Right ventricle myocardium superior (tissue), 1 donor: ENCODE measurements at regions not wholly inside any gene's neighbourhood (a gene's known extent, or its start where the extent isn't known, plus 50 kb on each side); places are given as distances from the start of the nearest gene placed in this dataset.

Source experiments
- ATAC-seq: fragments of 200-7000 bp; cut with Tn5 transposase; one replicate; pipeline ENCODE4 v1.9.1; 2020; ENCODE audit warnings: mild to moderate bottlenecking; ENCODE audit not compliant: poor library complexity
- DNase-seq: peaks from one replicate; pipeline ENCODE4 v3.0.0-alpha.2; 2020
- intact Hi-C: fragments of 100-400 bp; cut with DNase I; formaldehyde crosslinking; loops from one replicate; pipeline ENCODE4 v1.11.2; 2022
- donor health status: DM: no; HTN: yes; CAD: no; lungs with severe emphysema.

DNA sequence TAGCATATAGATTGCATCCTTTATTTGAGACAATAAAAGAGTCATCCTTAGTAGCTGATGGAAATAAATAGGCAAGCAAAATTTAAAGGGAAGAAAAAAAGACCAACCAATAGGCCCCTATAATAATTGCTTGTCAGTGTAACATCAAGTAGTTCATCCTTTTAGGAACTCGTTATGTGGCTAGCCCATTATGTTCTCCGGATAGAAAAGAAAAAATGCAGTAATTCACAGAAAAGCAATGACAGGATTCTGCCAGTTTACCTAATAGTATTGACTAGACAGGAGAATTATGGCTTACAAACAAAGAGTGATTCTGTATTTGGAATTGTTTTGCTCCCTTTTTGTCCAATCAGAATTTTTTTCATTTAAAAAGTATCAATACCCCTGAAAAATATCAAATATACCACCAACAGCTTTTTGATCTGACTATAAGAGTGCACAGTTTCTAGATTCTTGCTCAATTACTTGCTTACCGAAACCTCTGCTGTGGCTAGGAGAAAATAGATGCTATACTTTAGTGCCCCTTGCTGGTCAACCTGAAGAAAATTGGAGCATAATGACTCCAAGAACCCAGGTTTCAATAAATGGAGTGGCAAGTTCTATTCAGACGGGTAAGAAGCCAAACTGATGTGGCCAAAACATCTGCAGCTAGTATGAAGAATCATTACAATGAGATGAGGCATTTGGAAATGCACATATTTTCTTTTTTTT, 91.5 kb upstream of the SASH1 start:
- intact Hi-C loops, result loop anchor here (5.0 to 10.0 kb wide), 2 partner anchors 69 to 214 kb away; no protein-coding TSS in a partner anchor
- no peak for DNase-seq
- ATAC-seq, result peak; percentile 83

DNA sequence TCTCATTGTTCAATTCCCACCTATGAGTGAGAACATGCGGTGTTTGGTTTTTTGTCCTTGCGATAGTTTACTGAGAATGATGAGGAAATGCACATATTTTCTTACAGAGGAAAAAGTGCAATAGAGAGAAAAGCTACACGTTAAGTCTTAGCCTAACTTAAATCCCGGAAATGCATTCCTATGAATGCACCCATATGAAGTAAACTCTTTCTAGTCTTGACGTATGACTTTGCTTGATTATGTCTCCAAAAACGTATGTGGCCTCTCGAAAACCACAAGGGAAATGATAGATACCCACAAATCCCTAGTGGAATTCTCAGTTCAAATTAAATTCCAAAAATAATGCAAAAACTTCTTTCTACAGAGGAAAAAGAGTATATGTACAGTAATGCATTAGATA, 90.7 kb upstream of the SASH1 start:
- intact Hi-C loops, result loop anchor here (5.0 to 10.0 kb wide), 2 partner anchors 70 to 213 kb away; no protein-coding TSS in a partner anchor
- DNase-seq (no peak), ATAC-seq (no peak)

DNA sequence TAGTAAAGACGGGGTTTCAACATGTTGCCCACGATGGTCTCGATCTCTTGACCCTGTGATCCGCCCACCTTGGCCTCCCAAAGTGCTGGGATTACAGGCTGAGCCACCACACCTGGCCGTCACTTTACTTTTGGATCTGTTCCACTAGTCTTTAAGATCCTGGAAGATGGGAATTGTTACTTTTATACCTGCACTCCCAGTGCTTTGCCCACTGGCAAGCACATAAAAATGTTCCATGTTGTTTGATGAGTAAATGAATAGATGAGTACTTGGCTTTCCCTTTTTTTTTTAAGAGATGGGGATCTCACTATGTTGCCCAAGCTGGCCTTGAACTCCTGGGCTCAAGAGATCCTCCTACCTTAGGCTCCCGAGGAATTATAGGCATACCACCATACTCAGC, 84.8 kb upstream of the SASH1 start:
- ATAC-seq (no peak), DNase-seq (no peak)
- intact Hi-C loops, result loop anchor here (10.0 kb wide), 1 partner anchor 207 kb away; no protein-coding TSS in a partner anchor

DNA sequence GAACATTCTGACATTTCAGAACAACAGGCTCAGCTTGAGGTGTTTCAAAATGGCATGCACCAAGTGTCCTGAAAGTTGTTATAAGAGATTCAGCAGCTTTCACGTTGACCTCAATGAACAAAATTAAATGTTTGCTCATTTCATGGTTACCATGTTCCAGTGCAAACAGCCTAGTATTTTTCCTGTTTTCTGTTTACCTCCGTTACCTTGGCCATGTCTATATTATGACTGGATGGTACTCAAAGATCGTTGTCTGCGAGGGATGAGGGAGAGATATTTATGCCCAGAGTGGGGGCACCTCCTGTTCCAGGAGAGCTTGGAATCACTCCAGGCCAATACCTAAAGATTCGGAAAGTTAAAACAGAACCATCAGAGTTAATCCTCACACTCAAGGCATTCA, 83.8 kb upstream of the SASH1 start:
- ATAC-seq (no peak), DNase-seq (no peak)
- intact Hi-C loops, result loop anchor here (10.0 kb wide), 1 partner anchor 206 kb away; no protein-coding TSS in a partner anchor

DNA sequence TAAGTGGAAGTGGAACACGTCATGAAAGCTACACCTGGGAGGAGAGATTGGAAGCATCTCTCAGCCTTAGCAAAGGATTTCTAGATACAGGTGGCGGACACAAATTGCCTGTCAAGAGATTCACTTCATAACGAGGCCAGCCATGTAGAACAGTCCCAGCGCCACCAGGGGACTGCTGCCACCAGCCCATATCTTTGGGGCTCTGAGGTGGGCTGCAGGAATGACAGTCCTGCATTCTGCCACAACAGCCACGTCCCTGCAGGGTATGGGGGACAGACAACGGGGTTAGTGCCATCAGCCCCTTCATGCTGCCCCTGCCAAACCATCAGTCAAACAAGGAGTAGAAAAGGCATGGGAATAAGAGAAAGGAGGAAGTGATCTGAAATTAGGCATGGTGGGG, 81.2 kb upstream of the SASH1 start:
- no peak for ATAC-seq
- intact Hi-C loops, result no loop called here
- no peak for DNase-seq

DNA sequence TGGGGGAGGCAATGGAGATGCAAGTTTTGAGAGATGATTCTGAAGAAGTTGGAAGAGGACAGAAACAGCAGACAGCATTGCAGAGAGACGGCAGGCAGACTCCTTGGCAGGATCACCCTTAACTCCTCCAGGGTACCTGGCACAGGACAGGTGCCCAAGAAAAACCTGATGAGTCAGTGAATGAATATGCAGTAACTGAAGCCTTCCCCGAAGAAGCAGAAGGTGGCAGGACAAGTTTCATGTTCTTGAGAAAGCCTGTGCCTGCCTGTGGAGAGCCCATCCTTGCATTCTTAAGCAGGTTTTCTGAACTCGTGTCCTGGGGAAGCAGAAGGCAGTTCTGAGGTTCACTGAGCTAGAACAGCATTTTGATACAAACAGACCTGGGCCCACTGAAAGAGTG, 79.6 kb upstream of the SASH1 start:
- DNase-seq (no peak), ATAC-seq (no peak)
- intact Hi-C loops, result loop anchor here (2.0 kb wide), 1 partner anchor 36 kb away; no protein-coding TSS in a partner anchor

DNA sequence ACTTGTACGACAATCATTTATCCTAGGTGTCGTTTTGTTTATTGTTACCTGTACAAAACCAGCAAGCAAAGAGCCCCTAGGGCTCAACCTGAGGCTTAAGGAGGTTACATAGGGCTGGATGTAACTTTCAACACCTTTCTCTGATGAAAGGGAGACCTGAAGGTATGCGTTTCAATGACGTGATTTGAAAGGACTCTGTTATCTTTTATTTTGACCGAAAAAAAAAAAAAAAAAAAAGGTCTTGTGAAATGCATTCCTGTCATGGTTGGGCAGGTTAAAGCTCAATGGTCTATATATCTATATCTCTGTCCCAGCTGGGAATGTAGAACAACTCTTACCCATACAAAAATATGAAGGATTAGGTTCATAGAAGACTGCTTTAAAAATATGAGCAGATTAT, 78.7 kb upstream of the SASH1 start:
- intact Hi-C loops, result loop anchor here (2.0 kb wide), 1 partner anchor 37 kb away; no protein-coding TSS in a partner anchor
- no peak for DNase-seq
- ATAC-seq, result no peak

DNA sequence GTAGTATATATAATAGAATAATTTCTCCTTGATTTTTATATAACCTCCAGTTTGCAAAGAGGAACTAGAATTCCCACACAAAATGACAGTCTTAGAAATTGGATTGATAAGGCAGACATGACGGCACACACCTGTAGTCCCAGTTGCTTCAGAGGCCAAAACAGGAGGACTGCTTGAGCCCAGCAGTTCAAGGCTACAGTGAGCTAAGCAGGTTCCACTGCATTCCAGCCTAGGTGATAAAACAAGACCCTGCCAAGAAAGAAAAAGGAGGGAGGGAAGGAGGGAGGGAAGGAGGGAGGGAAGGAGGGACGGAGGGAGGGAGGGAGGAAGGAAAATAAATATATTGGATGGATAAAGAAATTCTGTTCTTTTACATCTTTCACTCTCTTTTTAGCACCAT, 77.6 kb upstream of the SASH1 start:
- intact Hi-C loops, result no loop called here
- no peak for DNase-seq
- no peak for ATAC-seq

DNA sequence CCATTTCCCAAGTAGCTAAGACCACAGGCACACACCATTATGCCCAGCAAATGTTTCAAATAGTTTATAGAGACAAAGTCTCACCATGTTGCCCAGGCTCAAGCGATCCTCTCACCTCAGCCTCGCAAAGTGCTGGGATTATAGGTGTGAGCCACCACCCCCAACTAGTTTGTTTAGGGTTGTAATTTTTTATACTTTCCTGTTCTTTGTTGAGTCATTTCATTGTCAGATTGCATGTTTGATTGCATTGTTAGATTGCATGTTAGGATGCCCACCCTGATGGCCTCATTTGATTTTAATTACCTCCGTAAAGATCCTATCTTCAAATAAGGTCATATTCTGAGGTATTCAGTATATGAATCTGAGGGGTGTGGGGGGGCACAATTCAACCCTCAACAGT, 73.3 kb upstream of the SASH1 start:
- DNase-seq (no peak), ATAC-seq (no peak)
- intact Hi-C loops, result no loop called here

DNA sequence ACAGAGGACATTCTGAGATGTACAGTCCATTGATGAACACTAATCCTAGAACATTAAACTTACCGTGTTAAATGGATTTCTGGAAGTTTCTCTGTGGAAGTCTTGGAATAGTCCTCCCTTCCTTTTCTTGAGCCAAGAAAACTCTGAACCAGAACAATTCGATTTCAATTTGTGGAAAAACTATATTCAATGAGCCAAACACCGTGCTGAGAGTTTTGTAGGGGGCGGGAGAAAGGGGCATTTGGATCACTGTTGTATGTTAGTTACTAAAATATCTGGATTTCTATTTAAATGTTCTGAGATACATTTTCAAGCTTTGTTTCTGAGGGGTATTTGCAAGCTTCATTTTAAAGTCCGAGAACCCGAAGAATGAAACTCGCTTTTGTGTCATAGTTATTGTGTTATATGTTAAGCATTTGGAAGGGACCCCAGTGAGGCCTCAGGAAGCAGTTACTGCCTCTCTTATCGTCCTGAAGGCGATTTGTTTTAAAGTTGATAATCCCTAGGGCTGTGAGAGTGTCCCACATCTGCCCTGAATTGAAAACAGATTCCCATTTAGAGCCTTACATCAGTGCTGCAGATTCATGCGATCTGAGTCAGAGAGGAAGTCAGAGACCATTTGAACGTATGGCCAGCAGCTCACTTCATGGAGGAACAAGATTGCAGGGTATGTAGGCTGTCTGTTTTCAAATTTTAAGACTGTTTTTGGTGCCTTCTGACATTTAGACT, 70.8 kb upstream of the SASH1 start:
- intact Hi-C loops, result no loop called here

DNA sequence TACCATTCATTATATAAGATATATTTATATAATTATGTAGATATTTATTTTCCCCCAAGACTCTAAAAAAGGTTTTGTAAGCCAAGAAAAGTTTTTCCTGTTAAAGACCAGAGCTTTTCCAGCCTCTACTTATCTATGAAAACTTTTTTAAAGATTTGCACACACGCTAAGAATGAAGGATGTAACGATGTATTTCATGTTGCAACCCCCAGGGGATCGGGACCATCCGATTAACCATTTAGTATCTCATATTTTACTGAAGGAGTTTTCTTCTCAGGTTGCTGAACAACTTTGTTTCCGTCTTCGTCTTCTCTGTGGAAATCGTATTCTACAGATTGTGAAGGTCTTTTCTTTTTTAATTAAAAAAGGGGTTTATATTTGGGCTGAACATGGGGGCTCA, 70.0 kb upstream of the SASH1 start:
- ATAC-seq (no peak), DNase-seq (no peak)
- intact Hi-C loops, result no loop called here

More for the DNA sequence above, 70.8 kb upstream of the SASH1 start:
- peak; percentile 46 for ATAC-seq
- no peak for DNase-seq

DNA sequence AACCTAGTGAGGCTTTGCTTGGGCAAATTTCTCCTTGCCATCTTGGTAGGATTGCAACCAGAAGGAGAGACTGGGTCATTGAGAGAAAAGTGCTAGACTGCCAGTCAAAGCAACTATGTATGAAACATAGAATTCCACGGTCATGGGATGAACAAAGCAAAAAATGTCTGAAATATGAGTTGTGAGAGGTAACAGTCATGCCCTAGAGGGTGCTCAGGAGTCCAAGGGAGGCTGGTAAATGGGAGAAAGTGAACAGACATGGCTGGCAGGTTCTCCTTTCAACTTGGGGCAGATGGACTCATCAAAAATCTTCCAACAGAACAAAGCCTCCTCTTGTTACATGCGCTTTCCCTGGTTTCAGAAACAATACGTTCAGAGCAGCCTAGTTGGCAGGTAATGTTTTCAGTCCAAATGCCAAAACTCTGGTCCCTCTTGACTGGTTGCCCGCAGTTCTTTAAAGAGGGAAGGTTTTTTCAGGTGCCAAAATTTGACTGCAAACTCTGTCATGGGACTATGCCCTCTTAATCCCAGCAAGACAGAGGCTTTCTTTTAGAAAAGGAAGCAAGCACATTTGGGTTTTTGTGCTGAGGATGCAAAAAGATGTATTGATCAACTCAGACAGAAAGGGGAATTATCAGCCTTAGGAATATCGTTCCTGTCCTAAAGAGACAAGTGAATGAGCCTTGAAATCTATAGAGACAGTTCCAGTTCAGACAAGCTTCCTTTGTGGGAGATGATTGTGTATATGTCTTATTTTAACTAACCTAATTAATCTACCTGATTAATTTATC, 68.5 kb upstream of the SASH1 start:
- no peak for ATAC-seq
- DNase-seq, result no peak
- intact Hi-C loops, result no loop called here

DNA sequence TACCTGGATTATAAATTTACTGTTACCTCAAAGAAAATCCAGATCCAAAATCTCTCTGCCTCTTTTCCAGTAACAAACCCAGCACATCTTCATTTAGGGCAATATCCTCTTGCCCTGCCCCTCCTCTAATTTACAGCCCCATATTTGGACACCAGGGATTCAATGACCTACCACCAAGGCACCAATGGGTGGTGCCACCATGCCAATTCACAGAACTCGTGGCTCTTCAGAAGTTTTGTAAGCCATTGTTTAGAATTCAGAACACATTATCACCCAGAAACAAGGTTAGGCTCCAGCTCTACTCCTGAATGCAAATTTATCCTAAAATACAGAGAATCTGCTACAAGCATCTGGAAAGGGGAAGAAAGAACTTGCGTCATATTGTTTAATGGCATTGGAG, 67.8 kb upstream of the SASH1 start:
- intact Hi-C loops, result no loop called here
- no peak for DNase-seq
- no peak for ATAC-seq

DNA sequence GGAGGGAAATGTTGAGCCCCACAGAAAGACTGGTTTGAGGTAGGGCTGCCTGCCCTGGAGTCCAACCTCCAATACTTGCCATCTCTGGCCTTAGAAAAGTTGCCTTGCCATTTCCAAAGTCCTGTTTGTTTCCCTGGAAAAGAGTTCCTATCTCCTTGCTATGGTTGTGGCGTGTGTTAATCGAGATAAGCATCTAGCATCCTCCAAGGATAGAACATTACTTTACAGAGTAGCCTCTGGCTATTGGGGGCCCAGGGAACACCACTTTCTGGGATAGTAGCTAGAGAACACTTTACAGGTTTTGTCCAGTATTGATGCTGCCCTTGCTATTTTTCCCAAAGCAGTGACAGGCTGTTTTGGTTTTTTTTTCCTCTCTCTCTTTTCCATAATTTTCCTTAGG, 57.4 kb upstream of the SASH1 start:
- intact Hi-C loops, result no loop called here
- ATAC-seq, result no peak
- no peak for DNase-seq

DNA sequence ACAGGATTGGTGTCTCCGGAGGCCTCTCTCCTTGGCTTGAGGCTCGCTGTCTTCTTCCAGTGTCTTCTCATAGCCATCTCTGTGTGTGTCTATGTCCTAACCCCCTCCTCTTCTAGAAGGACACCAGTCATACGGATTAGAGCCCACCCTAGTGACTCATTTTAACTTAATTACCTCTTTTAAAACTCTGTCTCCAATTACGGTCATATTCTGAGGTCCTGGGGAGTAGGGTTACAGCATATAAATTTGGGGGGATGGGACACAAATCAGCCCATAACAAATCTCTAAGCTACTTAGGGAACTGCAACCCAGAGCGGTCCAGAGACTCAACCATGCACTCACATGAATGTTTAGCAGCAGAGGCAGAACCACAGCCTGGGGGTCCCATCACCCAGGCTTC, 56.1 kb upstream of the SASH1 start:
- ATAC-seq (no peak), DNase-seq (no peak)
- intact Hi-C loops, result no loop called here

DNA sequence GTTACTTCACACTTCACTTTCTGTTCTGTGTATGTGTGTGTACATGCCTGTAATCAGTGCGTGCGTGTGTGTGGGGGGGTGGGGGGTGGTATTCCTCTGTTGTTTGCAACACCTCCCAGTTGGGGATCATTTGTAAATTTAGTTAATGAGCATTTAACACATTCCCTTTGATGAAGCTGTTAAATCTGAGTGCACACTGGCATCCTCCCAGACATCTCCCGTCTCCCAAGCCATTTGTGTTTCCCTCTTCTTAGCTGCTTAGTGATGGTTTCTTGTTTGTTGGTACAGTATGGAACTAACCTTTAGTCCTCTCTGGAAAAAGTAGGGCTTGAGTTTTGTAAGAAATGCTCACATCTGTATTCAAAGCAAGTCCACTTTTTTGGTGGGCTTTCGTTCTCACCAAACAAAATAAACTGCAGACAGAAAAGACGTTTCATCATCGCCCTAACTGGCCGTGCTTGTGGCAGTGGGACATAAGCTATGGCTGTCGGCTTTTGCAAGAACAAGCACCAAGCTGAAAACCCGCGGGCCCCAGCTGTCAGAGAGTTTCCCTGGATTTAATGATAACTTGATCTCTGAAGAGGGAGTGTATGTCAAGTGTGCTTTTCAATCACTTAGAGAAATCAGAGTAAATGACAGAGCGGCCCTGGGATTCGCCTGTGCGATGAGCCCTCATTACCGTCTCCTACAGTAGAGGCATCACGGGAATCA, 54.9 kb upstream of the SASH1 start:
- no peak for DNase-seq
- no peak for ATAC-seq
- intact Hi-C loops, result no loop called here

DNA sequence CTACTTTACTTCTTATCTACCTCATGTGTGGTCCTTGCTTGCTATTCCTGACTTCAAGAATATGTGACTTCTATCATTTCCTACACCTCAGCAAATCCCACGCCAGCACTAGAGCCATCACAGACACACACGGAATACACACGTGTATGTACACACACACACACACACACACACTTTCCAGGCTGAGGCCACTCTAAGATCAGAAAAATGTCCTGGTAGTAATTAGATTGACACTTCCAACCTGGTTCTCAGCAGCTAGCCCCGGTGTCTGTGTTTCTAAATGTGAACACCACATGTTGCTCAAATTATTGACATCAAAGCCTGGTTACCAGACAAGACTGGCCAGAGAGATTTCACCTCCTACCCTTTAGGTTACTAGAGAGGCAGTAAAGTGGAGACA, 54.1 kb upstream of the SASH1 start:
- ATAC-seq (peak; percentile 42), DNase-seq (no peak)
- intact Hi-C loops, result no loop called here

DNA sequence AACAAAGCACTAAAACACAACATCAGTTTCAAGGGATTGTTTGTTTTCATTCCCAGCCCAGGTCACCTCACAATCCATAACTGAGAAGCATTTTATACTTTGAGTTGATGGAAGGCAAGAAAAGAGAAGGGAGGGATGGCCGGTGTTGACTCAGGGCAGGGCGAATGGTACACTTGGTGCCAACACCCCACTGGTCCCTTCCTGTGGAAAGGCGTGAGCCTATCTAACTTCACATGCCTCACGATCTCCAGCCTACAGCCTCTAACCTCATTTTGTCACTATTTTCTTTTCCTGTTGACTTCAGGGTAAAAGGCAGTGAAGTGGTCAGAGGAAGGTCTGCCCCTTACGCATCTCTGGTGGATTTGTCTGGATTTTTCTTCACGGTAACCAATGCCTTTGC, 53.5 kb upstream of the SASH1 start:
- intact Hi-C loops, result no loop called here
- DNase-seq (no peak), ATAC-seq (no peak)

DNA sequence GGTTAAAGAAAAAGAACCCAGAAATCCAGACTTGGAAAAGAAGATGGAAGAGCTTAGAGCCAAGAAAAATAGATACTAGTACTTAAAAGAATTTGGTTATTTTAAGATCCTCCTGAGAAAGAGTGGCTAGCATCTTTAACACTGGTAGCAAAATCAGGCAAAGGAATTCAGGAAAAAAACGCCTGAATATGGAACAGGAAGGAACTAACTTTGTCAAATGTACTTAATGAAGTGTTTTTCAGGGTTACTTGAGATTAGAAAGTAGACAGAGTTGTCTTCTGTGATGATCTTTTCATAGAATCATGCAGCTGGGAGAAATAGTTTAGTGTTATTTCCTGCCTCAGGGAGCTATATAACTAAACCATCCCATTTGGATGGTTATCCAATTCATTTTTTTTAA, 50.8 kb upstream of the SASH1 start:
- DNase-seq, result no peak
- no peak for ATAC-seq
- intact Hi-C loops, result no loop called here
